SIG-M5 treated with dmso at 0.1 percent for 504 hours (cell line): ENCODE measurements at regions not wholly inside any gene's neighbourhood (a gene's known extent, or its start where the extent isn't known, plus 50 kb on each side); places are given as distances from the start of the nearest gene placed in this dataset.
A peak's percentile ranks its signal among the peaks of the same experiment; 100 is the strongest.
"Not testable (repeated sequence)": the region's sequence is repeated elsewhere in the genome, so short reads cannot be mapped to it uniquely, and the experiment has no call there.

Experiments used
- DNase-seq: peaks from one replicate; lab custom pipeline; 2025; ENCODE audit not compliant: unreplicated experiment; lab: John Stamatoyannopoulos, UW

- no peak for DNase-seq
Observed at GRCh38 chr21:14903172-14903865, 161.5 kb downstream of the NRIP1 start.

DNA sequence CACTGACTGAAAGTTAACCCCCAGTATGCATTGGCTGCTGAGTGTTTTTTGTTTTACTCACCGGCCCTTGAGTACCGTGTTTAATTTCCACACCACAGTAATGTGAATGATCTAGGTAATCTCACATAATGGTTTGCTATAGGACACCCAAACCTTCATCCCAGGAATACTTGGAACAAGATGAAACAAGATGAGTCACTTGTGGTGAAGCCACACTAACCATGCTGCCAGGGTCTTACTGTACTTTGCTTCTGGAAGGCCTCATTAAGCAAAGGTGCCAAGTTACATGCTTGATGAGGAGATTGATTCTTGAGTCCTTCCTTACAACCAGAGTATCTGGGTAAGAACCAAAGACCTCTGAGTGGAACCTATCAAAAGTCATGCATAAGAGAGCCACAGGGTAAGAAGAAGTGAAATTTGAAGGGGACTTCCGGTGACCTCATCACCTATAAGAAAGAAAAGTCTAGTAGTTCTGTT, 163.3 kb downstream of the NRIP1 start:
- DNase-seq: no peak

- no peak for DNase-seq
Observed at GRCh38 chr21:14900611-14901010, 164.2 kb downstream of the NRIP1 start.

DNA sequence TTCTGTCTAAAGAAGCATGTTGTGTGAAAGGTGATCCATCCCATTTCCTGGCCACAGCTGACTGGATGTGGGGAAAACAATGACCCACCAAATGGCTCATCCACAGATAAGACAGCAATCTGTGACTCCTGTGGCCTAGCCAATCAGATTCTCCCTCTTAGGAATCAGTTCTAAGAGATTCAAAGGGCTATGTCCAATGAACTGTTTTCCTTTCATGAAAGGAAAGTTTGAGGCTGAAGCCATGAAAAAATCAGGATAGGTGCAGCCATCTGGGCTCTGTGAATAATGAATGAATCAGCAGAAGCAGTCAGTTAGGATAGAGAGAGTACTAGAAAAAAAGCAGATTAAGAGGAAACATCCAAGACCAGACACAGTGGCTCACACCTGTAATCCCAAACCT, 164.7 kb downstream of the NRIP1 start:
- DNase-seq: no peak

GRCh38 chr21:14895792-14896191, 169.0 kb downstream of the NRIP1 start:
- no peak for DNase-seq

DNA sequence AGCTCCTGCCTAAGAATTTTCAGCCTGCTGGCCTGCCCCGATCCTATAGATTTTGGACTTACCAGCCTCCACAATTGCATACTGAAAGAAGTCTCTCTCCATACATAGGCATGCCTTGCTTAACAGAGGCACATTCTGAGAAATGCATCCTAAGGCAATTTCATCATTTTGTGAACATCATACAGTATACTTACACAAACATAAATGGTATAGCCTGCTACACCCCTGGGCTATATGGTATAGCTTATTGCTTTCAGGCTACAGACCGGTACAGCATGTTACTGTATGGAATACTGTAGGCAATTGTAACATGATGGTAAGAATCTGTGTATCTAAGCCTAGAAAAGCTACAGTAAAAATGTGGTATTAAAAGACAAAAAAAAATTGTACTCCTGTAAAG, 174.7 kb downstream of the NRIP1 start:
- no peak for DNase-seq

DNA sequence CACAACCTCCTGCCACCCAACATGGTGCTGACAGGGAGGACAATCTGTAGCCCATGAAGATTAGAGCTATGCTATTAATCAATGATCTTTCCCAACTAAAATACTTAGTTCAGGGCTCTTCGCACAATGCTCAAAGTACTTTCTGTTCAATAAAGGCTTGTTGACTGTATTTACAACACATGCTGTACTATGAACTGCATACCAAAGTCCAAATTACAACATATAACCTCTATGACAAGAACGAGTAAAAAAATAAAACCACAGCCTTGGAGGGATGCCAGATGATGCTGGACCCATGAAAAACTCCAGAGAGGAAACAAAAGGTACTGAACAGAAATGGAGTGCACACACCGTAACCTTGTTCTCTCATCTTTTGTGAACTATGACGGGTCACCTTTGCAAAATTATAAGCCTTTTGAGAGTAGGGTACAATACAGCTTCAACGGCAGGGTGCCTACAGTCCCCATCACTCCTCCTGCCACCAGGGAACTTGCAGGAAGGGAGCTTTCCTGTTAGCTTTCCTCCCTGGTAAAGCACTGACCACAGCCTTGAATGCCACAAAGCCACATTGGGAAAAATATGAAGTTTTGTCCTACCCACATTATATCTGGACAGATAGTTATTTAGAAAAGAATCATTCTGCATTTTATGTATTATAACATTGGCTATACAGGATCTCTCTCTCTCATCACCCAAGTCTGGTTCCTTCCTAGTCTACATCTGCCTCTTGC, 175.6 kb downstream of the NRIP1 start:
- DNase-seq: no peak

DNA sequence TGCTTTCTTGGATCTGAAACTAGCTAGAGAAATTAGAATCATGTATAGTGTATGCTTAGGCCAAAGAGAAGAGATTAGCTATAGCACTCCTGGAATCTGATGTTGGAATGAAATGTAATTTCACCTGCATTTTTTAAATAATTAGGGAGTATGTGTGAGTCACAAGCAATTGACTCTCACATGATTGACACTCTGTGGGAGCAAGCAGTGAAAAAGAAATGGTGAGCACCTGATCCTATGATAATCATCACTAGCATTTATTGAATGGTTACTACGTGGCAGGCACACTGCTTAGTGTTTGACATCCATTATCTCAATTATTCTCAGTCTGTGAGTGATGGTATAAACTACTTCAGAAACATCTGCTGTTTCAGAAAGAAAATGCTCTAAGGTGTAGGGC, 176.6 kb downstream of the NRIP1 start:
- DNase-seq: no peak

DNA sequence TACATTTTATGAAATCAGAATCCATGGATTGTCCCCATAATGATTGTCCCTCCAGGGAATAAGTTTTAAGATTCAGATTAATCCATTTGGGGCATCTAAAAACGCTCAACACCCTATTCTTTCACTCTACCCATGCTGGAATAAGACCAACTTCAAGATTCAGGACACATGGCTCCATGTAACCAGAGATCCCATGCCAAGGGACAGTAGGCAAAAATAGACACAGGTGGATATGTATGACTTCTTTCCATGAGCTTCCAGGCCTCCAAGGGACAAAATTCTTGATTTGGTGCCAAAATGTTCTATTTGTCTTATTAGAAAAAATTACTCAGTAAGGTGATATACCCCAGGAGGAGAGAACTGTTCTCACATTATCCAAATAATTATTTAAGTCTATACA, 178.8 kb downstream of the NRIP1 start:
- DNase-seq: no peak

- DNase-seq: no peak
Observed at GRCh38 chr21:14883351-14883750, 181.4 kb downstream of the NRIP1 start.

DNA sequence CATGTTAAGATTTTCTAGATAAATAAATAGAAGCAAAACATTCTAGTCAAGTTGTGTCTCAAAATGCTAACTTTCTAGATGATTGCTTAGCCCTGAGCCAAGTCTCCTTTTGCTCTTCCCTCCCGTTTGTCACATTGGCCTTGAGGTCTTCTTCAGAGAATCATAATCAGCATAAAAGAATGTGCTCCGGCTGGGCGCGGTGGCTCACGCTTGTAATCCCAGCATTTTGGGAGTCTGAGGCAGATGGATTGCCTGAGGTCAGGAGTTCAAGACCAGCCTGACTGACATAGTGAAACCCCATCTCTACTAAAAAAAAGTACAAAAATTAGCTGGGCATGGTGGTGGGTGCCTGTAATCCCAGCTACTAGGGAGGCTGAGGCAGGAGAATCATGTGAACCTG, 182.3 kb downstream of the NRIP1 start:
- not testable (repeated sequence) for DNase-seq

DNA sequence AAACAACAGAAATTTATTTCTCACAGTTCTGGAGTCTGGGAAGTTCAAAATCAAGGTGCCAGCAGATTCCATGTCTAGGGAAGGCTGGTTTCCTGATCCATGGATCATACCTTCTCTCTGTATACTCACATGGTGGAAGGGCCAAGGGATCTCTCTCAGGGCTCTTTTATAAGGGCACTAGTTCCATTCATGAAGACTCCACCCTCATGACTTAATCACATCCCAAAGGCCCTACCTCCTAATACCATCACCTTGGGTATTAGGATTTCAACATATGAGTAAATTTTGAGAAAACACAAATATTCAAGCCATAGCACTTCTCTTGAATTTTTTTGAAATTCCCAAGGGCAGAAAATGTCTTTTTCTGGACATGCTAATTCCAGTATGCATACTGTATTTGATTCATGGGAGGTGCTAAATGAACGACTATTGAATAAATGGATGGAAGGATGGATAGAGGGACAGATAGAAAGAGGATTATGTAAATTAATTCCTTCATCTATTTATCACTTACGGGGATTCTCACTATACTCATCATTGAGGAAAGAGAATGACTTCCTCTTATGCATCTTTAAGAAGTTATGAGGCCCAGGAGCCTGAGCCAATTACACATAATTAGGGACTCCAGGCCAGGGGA, 182.8 kb downstream of the NRIP1 start:
- DNase-seq: no peak

GRCh38 chr21:14880922-14881321, 183.9 kb downstream of the NRIP1 start:
- no peak for DNase-seq

GRCh38 chr21:14879458-14879857, 185.3 kb downstream of the NRIP1 start:
- no peak for DNase-seq

- no peak for DNase-seq
Observed at GRCh38 chr21:14878971-14879370, 185.8 kb downstream of the NRIP1 start.

GRCh38 chr21:14877581-14878228, 187.1 kb downstream of the NRIP1 start:
- DNase-seq: peak; percentile 35

DNA sequence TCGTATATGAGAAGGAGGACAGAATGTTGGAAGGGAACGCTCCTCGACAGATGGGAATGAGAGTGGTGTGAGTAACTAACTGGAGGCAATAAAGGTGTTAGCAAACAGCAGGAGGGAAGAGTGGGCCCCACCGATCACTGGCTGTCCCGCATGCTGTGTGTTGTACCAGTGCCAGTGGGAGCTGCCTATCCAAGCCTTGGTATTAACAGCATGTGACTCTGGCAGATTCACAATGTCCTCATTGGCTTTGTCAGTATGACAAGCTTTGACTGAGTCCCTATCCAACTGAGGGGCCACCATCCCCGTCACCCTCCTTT, 188.3 kb downstream of the NRIP1 start:
- DNase-seq: no peak

- DNase-seq: no peak
Observed at GRCh38 chr21:14875704-14876523, 188.9 kb downstream of the NRIP1 start.

DNA sequence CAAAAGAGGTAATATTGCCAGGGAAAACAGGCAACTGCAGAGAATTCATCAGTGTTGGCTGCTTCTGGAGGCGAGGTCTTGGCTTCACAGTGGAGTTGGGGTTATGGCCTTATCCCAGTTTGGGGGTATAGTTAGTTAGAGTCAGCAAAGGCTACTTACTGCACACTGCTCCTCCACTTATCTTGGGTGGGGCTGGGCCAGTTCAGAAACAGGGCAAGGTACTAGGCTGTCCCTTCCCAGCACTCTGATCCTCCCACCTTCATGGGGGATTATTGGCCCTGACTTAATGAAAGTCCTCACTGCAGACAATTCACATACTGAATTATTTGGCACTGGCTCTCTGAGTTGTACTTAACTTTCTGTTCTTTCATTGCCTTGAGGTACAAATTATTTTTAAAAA, 189.6 kb downstream of the NRIP1 start:
- DNase-seq: no peak

- no peak for DNase-seq
Observed at GRCh38 chr21:14874379-14874778, 190.4 kb downstream of the NRIP1 start.

- no peak for DNase-seq
Observed at GRCh38 chr21:14871861-14872260, 192.9 kb downstream of the NRIP1 start.
